Stimulated activated naive CD8-positive, alpha-beta T cell treated with anti-CD3 and anti-CD28 coated beads, Interleukin-15, Interleukin-2, amounts not matched to agents 100 U/mL and 50 U/mL, for 24 hours (primary cell): ENCODE measurements at regions not wholly inside any gene's neighbourhood (a gene's known extent, or its start where the extent isn't known, plus 50 kb on each side); places are given as distances from the start of the nearest gene placed in this dataset.

Source experiments
- ATAC-seq: fragments of 150-1000 bp; cut with Tn5 transposase; one replicate; pipeline ENCODE4 v1.10.0; 2021
- DNase-seq: peaks from one replicate; pipeline ENCODE4 v3.0.0; 2021

DNA sequence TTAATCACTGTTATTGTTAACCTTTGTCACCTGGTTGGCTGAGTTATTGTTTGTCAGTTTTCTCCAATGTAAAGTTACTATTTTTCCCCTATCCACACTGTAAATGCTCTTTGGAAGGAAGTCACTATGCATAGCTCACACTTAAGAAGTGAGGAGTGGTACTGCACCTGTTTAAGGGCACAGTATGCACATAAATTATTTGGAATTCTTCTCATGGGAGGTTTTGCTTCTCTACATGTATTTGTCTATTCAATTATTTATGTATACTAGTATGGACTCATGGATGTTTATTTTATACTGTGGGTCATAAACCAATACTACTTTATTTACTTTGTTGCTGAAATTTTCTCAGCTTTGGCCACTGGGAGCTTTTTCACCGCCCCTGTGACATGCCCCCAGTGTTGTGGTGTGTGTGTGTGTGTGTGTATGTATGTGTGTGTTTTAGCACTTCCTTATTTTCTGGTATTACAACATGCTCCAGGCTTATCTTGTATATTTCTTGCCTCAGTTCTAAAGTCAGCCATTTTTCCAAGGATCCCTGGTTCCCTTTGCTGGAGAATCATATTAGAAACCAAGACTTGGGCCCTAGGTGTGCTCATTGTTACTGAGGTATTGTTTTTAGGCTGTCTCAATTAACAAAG, 290.5 kb downstream of the KBTBD8 start:
- DNase-seq (no peak), ATAC-seq (no peak)

DNA sequence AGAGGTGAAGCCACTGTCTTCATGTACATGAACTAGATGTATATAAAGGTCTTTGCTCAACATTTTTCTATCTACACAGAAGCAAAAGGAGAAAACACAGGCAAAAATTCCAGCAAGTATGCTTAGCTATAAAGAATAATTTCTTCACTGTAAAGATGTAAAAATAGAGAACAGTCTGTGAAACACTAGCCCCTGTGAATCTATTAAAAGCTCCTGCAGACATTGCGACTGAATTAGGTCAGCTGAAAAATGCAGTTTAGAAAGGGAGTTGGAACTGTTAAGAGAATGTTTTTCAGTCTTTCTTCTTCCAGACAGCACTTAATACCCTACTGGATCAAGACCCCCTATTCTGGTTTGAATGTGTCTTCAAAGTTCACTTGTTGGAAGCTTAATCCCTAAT, 291.5 kb downstream of the KBTBD8 start:
- ATAC-seq, result no peak
- no peak for DNase-seq

DNA sequence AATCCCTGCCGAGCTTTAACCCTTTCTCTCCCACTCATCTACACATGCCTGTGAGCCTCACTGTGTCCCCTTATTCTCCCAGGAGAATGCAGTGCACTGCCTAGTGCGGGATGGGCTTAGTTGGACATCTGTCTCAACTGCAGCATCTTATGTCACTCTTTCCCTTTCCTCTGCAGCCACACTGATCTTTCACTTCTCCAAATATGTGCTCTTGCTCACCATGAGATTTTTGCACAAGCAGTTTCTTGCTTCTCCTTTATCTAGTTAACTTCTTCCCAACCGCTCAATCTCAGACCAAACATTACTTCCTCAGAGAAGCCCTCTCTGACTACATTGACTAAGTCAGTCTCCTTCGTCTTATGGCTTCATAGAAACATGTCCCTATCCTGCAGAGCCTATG, 292.3 kb downstream of the KBTBD8 start:
- no peak for ATAC-seq

DNA sequence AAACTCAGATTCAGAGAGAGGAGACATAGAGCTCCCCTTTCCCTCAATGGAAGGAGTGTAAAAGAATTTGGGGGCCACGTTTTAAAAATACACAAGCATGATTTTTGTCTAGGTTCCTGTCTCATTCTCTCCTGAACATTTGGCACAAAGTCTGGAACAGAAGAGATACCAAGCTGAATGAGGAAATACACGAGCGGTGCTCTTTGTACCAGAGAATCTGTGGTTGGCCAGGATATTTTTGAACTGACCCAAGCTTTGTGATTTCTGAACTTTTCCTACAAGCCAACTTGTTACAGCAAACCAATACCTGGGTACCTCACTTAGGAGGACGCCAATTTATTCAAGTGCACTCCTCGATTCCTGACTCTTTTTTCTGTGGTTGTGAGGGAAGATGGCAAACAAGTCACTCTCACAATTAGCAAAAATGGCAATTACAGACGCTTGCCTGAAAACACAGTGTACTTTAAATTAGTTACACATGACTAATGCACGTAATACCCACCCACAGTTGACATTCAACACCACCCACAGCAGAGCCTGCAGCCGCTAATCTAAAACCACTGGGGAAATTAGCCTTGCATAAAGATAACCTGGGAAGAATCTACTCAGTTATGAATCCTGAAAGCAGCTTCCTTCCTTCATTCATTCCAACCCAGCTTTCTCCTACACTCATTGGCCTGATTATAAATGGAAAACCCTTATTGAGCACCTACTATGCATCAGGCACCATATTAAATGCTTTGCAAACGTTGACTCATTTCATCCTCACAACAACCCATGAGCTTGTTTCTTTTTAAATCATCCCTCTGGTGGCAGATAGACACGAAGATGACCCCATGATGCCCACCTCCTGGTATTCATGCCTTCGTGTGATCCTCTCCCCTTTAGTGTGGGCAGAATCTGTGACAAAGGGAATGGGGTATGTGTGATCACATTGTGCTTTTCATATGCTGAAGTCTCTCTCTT, 293.5 kb downstream of the KBTBD8 start:
- ATAC-seq, result peak; percentile 81
- peak; percentile 22 for DNase-seq

More for the DNA sequence above, 292.3 kb downstream of the KBTBD8 start:
- DNase-seq, result no peak

DNA sequence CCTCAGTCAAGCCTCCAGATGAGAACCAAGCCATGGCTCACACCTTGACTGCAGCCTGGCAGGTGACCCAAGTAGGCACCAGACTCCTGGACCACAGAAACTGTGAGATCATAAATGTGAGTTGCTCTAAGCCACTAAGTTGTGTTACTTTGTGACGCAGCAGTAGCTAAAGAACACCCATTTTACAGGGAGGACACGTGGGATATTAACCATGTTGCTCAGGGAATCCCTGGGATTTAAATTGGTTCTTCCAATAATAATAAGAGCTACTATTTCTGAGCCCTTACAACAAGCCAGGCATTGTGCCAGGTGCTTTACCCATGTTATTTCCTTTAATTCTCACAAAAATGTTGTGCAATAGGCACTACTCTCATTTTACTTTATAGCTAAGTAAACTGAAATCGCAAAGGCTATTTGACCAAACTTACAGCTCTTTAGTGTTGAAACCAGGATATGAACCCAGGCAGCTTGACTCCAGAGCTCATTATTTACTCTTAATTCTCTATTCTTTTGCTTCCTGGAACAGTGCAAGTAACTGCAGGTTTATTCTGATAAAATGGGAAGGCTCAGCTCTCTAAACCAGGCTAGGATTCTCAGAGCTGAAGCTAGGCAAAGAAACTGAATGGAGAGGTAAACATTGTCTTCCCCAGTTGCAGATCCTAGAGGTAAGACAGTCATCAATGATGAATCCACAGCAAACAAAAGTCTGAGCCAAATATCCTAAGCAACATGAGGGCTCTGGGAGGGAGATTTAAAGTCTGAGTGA, 294.4 kb downstream of the KBTBD8 start:
- DNase-seq (no peak), ATAC-seq (no peak)

DNA sequence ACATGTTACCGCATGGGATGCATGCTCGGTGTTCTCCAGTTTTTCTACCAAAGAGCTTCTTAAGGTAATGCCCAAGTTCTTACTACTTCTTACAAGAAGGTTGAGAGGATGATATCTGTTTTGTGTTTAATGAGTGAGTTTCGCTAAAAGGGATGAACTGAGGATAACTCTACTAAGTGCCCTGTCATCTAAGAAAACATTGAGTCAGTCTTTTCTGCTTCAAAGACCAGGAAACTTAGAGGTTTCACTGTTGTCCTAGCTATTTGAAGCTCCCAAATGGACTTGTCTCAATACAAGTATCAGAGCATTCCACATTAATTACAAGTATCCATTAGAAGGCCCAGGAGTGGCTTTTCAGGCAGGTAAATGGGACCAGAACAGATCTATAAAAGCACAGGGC, 296.2 kb downstream of the KBTBD8 start:
- DNase-seq, result no peak
- ATAC-seq, result no peak

DNA sequence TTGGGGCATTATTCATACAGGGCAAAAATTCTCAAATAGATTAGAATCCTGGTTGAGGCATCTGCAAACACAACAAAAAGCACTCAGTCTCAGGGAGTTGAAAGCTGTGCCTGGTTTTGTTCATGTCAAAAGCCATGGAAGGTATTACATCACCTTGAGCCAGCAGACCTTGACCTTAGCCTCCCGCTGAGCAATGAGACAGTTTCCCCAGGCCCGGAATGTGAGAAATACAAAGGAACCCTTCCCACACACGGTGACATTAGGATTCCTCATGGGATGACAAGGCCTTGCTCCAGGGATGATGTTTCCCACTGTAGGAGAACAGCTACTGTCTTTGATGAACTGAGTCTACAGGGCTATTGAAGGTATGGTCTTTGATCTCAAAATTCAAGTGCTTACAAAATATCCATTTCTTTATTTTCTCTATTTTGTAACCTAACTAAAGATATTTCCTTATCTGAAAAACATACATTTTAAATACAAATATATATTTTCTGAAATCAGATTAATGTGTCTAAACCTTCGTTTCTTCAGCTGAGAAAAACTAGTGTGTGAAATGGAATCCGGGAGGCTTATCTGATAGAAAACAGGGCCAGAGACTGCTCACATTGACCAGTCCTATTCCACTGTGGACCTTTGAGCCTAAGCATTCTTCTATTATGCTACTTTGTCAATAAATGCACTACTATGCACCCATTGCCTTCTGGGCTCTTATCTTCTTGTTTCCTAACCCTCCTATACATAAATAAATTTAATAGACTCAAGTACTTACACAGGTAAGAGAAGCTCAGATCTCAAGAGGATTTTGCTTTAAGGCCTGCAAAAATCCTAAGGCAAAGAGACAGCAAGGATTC, 298.2 kb downstream of the KBTBD8 start:
- ATAC-seq (no peak), DNase-seq (no peak)

DNA sequence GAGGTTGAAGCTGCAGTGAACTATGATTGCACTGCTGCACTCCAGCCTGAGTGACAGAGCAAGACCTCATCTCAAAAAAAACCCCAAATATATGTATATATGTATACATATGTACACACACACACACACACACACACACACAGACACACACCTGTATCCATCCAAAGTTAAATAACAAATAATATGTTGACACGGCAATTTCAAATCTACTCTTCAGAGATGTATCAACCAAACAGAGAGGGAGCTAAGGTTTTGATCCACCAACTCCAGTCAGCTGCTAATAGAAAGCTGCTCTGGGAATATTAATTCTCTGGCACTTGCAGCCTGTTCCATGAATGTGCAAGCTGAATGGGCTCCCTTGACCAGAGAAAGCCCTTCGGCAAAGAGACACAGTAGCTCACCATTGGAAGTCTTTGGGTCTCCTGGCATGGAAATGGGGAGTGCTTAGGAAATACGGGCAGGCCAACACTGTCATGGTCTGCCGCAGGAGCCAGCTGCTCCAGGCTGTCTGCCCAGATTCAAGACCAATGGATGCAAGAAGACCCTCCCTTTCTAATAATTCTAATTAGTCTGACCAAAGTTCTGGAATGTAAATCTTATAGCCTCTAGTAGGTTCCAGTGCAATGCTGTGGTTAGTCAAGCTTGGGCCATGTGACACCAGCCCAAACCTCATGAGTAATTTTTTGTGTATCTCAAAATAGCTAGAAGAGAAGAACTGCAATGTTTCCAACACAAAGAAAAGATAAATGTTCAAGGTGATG, 299.8 kb downstream of the KBTBD8 start:
- DNase-seq (no peak), ATAC-seq (no peak)

DNA sequence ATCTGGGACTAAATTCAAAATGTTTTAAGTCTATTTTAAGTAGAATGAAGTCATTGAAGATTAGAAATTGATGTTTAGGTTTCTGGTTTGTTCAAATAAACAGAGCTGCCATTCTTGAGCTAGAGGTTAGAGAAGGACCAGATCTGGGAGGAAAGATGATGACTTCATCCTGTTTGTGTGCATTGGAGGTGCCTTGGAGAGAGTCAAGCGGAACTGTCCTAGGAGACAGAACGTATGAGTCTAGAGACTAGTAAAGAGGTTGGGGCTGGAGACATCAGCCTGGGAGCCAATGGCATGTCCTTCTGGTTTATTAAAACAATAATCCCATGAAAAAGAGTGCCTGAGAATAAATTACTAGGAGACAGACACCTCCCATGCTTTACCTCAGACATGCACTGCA, 303.4 kb downstream of the KBTBD8 start:
- ATAC-seq (no peak), DNase-seq (no peak)

DNA sequence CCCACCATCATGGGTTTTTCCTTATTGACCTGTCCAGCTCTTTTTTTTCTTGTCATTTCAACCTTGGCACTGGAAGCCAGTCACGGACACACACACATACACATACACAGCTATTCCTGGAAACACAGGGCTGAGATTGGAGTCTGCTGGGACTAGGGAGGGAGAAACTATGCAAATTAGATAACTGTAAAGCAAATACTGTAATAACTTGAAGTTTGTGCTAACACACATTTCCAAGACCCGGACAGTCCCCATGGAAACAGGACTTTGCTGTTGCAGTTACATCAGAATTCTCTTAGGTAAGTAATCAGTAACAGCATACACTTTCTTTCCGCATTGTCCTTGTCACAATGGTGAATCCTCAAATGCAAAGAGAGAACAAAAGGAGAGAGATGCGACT, 304.4 kb downstream of the KBTBD8 start:
- no peak for ATAC-seq
- no peak for DNase-seq

DNA sequence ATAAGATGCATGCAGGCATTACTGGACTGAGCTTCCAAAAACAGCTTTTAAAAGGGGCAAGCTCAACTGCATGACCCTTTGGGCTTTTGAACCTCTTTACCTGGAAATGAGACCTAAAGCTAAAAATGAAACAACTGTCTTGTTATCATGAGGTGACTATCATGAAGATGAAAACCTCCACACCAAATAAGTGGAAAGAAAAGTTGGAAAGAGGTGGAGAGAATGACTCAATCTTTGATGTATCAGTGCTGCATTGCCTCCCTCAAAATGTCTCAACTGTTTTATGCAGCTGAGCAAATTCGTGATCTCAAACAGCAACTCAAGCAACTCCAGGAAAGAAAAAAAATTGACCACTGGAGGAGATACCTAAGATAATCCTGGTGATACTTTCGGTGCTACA, 307.1 kb downstream of the KBTBD8 start:
- ATAC-seq, result no peak
- DNase-seq, result no peak

DNA sequence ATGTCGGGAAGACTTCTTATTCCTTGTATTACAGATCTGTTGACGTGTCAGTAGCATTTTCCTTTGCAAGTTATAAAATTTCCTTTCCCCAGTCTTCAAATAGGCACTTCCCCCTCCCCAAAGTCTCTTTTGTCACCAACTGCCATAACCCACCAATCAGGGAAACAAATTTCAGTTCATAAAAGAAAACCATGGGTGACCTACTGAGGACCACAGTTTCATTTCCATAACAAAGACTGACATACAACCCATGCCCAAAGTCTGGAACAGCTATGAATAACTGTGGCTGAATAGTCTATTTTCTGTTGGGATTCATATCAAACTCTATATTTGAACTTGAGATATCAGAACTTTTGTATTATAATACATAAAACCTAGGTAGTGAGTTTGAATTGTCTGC, 307.8 kb downstream of the KBTBD8 start:
- ATAC-seq, result no peak

DNA sequence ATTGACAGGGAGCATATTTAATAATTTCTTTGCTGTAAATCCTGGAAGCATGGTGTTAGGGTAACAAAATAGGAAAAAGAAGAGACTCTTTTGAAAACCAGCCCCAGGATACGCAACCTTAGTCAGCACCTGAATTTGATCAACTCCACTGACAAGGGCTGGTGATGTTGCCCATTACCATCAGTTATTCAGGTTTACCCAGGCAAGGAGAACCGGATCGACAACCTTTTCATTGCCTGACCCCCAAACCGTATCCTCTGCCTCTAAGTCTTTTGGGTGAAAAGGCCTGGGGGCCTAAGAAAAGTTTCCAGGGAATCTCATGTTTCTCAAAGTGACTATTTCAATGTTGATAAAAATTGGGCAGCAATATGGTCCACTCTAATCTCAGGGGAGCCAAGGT, 313.3 kb downstream of the KBTBD8 start:
- ATAC-seq (no peak), DNase-seq (no peak)

More for the DNA sequence above, 307.8 kb downstream of the KBTBD8 start:
- no peak for DNase-seq

DNA sequence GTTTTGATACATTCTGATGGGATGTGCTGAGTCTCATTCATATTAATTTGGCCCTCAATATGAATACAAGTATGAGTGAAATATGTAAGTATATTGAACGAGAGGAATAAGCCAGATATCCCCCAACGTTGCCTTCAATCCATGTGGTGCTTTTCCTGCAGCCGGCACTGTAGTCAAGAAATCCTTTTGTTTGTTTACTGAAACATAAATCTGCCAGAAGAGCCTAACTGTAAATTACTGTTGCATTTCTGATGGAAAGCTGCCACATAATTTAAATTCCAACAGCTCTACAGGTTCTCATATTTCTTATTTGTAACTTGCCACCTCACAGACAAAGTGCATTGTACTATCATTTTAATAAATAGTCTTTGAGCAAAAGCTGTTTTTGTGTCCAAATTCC, 314.0 kb downstream of the KBTBD8 start:
- DNase-seq, result no peak
- ATAC-seq, result no peak

DNA sequence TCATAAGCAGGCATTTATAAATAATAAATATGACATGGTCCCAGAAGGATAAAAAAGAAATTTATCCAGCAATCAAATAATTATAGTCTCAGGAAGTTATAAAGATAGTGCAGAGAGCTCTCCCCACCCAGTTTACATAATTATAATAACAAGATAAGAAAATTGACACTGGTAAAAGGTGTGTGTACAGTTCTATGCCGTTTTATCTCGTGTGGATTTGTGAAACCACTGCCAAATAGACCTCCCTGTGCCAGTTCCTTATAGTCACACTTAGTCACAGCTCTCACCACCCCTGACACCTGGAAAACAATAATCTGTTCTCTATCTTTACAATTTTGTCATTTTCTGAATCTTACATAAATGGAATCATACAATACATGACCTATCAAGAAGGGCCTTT, 320.1 kb downstream of the KBTBD8 start:
- ATAC-seq (no peak), DNase-seq (no peak)

DNA sequence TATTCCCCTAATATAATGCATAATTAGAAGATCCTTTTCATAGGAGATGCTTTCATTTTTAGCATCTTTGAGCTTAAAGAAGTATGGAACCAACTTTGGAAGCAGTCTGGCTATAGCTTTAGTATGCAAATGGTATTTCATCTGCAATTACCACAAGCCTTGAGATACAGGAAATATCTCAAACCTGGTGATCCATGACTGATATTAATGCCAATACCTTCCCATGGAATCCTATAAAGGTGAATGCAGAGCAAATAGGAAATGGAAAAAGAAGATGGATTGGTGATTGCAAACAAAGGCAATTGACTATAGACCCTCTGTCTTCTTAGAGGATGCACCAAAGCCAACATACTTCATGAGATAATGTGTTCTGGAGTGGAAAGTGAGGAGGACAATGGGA, 326.4 kb downstream of the KBTBD8 start:
- DNase-seq (no peak), ATAC-seq (no peak)
